Upper lobe of right lung (tissue), 1 donor: ENCODE measurements at regions not wholly inside any gene's neighbourhood (a gene's known extent, or its start where the extent isn't known, plus 50 kb on each side); places are given as distances from the start of the nearest gene placed in this dataset.

Experiments
- ATAC-seq: fragments of 200-7000 bp; cut with Tn5 transposase; one replicate; pipeline ENCODE4 v1.9.1; 2020; ENCODE audit warnings: mild to moderate bottlenecking, moderate library complexity
- DNase-seq: peaks from one replicate; pipeline ENCODE4 v3.0.0-alpha.2; 2020
- H3K27ac ChIP-seq: fragments of 200-600 bp; one replicate; pipeline ENCODE4 v1.8.0; 2022
- H3K27me3 ChIP-seq: fragments of 200-600 bp; one replicate; pipeline ENCODE4 v1.8.0; 2022; ENCODE audit warnings: mild to moderate bottlenecking
- H3K36me3 ChIP-seq: fragments of 200-600 bp; one replicate; pipeline ENCODE4 v1.8.0; 2022
- H3K4me1 ChIP-seq: fragments of 200-600 bp; one replicate; pipeline ENCODE4 v1.8.0; 2022
- H3K4me3 ChIP-seq: fragments of 200-600 bp; one replicate; pipeline ENCODE4 v1.8.0; 2022; ENCODE audit warnings: mild to moderate bottlenecking
- H3K9me3 ChIP-seq: fragments of 200-600 bp; one replicate; pipeline ENCODE4 v1.8.0; 2022
- intact Hi-C: fragments of 100-400 bp; cut with DNase I; formaldehyde crosslinking; loops from one replicate; pipeline ENCODE4 v1.11.0; 2022
- TF ChIP-seq, protein P1 (sequence below): fragments of 200-600 bp; IDR thresholded peaks from one replicate; pipeline ENCODE4 v1.8.0; 2022; ENCODE audit warnings: antibody characterized with exemption
- donor health status: DM: no; HTN: yes; CAD: no; lungs with severe emphysema.

DNA sequence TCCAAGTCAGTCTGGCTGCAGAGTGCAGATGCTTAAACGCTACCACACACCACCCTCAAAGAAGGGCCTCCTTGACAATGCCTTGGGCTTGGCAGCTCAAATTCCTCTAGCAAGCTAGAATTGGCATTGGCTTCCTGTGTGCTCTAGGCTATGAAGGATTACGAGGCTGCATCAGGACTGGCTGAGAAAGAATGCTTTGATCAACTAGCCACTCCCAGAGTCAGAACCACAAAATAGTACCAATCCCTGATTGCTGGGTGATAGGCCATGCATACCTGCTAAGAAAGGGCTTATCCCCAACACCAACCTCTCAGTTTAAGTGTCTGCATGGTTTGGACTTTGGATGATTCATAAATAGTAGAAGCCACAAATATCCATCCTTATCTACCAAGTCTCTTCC, 504.9 kb downstream of the OMA1 start:
- ATAC-seq (no peak), DNase-seq (no peak)
- Histone ChIP-seq H3K9me3 (no peaks in the 10 kb centered on the region), H3K27ac (no peak overlapping the region), H3K4me3 (no peak overlapping the region), H3K27me3 (no peaks in the 10 kb centered on the region), H3K4me1 (no peaks in the 10 kb centered on the region), H3K36me3 (no peaks in the 10 kb centered on the region)
- TF ChIP-seq, protein P1, sequence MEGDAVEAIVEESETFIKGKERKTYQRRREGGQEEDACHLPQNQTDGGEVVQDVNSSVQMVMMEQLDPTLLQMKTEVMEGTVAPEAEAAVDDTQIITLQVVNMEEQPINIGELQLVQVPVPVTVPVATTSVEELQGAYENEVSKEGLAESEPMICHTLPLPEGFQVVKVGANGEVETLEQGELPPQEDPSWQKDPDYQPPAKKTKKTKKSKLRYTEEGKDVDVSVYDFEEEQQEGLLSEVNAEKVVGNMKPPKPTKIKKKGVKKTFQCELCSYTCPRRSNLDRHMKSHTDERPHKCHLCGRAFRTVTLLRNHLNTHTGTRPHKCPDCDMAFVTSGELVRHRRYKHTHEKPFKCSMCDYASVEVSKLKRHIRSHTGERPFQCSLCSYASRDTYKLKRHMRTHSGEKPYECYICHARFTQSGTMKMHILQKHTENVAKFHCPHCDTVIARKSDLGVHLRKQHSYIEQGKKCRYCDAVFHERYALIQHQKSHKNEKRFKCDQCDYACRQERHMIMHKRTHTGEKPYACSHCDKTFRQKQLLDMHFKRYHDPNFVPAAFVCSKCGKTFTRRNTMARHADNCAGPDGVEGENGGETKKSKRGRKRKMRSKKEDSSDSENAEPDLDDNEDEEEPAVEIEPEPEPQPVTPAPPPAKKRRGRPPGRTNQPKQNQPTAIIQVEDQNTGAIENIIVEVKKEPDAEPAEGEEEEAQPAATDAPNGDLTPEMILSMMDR, result no peak
- intact Hi-C loops, result no loop called here

DNA sequence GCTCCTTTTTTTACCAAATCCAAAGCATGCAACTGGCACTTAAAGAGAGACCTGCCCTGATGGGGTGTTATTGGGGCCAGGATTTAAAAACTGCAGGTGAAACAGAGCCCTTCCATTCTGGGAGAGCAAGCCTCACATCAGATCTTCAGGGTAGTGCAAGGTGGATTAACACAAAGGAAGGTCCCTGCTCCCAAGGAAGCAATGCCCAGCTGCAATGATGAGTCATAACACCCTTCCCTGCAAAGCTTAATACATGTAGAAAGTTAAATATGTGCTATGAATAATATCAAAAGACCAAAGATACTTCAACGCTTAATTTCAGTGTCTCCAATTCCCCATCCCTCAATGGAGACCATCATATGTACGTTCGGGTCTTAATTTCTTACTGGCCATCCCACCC, 508.0 kb downstream of the OMA1 start:
- DNase-seq (no peak), ATAC-seq (no peak)
- TF ChIP-seq, protein P1, result no peak
- intact Hi-C loops, result no loop called here
- no peak overlapping the region for H3K4me3 ChIP-seq
- no peak overlapping the region for H3K27ac ChIP-seq
- no peaks in the 10 kb centered on the region for H3K27me3 ChIP-seq
- H3K9me3 ChIP-seq, result no peaks in the 10 kb centered on the region
- no peaks in the 10 kb centered on the region for H3K36me3 ChIP-seq
- H3K4me1 ChIP-seq, result no peaks in the 10 kb centered on the region

DNA sequence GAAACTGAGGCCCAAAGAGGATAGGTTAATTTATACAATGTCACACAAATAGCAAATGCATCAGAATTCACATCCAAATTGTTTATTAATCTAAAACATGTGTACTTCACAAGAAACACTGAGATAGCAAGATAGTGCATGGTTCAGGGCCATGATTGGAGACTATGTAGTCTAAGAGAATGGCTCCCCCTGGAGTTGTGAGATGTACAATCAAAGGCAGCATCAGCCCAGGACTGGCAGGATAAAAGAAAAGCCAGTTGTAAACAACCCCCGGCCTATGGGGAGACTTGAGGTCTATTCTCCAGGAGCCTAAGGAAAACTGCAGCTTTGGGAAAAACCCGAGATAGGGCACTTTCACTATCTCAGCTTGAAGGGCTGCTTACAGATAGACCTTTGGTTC, 511.0 kb downstream of the OMA1 start:
- Histone ChIP-seq H3K27me3 (no peaks in the 10 kb centered on the region), H3K4me3 (no peak overlapping the region), H3K36me3 (no peaks in the 10 kb centered on the region), H3K9me3 (no peaks in the 10 kb centered on the region), H3K4me1 (no peaks in the 10 kb centered on the region), H3K27ac (no peak overlapping the region)
- intact Hi-C loops, result no loop called here
- TF ChIP-seq, protein P1, result no peak
- ATAC-seq, result no peak
- no peak for DNase-seq

DNA sequence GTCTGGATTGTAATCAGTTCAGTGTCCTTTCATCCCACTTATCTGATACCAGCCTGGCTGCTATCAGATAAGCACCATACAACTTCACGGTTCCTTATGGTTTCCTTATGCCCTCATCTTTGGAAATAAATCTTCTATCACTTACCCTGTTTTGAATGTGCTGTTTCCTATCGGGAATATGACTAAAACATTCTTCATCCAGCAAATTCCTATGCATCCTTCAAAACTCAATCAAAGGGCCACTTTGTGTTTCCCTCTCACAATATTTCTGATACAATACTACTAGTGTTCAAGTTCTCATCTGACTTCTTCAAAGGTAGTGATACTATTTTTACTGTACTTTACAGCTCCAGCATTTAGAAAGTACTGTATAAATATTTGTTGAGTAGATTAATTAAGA, 513.2 kb downstream of the OMA1 start:
- Histone ChIP-seq H3K4me3 (no peak overlapping the region), H3K4me1 (no peaks in the 10 kb centered on the region), H3K27ac (no peak overlapping the region), H3K9me3 (no peaks in the 10 kb centered on the region), H3K36me3 (no peaks in the 10 kb centered on the region), H3K27me3 (no peaks in the 10 kb centered on the region)
- TF ChIP-seq, protein P1, result no peak
- intact Hi-C loops, result no loop called here
- ATAC-seq (no peak), DNase-seq (no peak)

DNA sequence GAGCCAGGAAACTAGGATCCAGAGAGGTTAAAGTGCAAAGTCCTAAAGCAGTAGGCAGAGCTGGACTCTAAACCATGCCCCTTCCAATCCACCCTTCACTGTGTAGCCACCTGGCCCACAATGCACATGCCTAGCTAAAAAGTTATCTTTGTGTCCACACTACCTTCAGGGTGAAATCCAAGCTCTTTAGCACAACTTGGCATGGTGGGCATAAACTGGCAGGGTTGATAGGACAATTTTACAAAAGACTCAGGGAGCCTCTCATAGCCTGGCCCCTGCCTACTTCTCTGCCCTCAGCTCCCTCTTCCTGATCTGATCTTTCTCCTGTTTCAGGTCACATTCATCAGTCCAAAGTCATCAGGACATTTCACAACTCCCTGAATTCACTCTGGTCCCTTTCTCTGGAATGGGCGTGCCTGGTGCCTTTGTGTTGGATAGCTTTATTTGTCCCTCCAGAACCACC, 513.9 kb downstream of the OMA1 start:
- H3K27ac ChIP-seq, result no peak overlapping the region
- ATAC-seq (no peak), DNase-seq (no peak)
- H3K9me3 ChIP-seq, result no peaks in the 10 kb centered on the region
- no peaks in the 10 kb centered on the region for H3K27me3 ChIP-seq
- H3K4me1 ChIP-seq, result no peaks in the 10 kb centered on the region
- no peak overlapping the region for H3K4me3 ChIP-seq
- intact Hi-C loops, result no loop called here
- no peaks in the 10 kb centered on the region for H3K36me3 ChIP-seq
- TF ChIP-seq, protein P1, result no peak

DNA sequence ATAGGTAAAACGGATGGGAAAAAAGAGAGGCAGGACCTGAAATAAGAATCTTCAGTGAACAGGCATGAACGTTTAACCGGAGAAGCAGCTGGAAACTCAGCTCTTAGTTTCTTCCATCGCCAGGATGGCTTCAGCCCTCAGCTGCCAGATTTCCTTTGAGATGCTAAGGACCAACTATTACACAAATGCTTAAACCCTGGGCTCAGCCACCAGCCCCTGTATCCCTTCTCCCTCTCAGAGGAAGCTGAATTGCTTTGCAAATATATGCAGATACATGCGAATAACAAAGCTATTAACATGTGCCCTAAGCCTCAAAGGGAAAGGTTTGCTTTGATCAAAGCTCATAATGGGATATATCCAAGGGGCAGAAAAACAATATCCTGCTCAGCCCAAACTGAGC, 515.1 kb downstream of the OMA1 start:
- ATAC-seq (no peak), DNase-seq (no peak)
- Histone ChIP-seq H3K9me3 (no peaks in the 10 kb centered on the region), H3K4me3 (no peak overlapping the region), H3K27me3 (no peaks in the 10 kb centered on the region), H3K36me3 (no peaks in the 10 kb centered on the region), H3K4me1 (no peaks in the 10 kb centered on the region), H3K27ac (no peak overlapping the region)
- intact Hi-C loops, result no loop called here
- TF ChIP-seq, protein P1, result no peak
